Prostate gland (tissue), 2 donors: ENCODE measurements at regions not wholly inside any gene's neighbourhood (a gene's known extent, or its start where the extent isn't known, plus 50 kb on each side); places are given as distances from the start of the nearest gene placed in this dataset.

ENCODE experiments used
- DNase-seq: peaks from one replicate; pipeline ENCODE4 v3.0.0-alpha.2; 2019; ENCODE audit warnings: low spot score
- H3K27ac ChIP-seq, 2 donors: fragments of 200-600 bp; sonication (generic); 2 replicates each; pipeline ENCODE4 v1.5.1; 2017 to 2019
- H3K27me3 ChIP-seq: fragments of 200-600 bp; sonication (generic); replicated peaks from 2 replicates; pipeline ENCODE4 v1.5.1; 2019; ENCODE audit not compliant: insufficient read depth
- H3K36me3 ChIP-seq, 2 donors: fragments of 200-600 bp; sonication (generic); 1 replicate in 1 of 2; 2 replicates in 1 of 2; pipeline versions ENCODE4 v1.5.1 to v1.8.1; 2017 to 2019
- H3K4me1 ChIP-seq: fragments of 200-600 bp; sonication (generic); replicated peaks from 2 replicates; pipeline ENCODE4 v1.5.1; 2019
- H3K4me3 ChIP-seq, 2 donors: fragments of 200-600 bp; sonication (generic); 2 replicates each; pipeline ENCODE4 v1.5.1; 2017 to 2019
- H3K9me3 ChIP-seq: fragments of 200-600 bp; sonication (generic); 2 replicates; pipeline ENCODE4 v1.5.1; 2017
- CTCF ChIP-seq, 4 experiments: fragments of 200-600 bp in 2 of 4; fragments of 450-650 bp in 2 of 4; sonication (generic) in 2 of 4; IDR thresholded peaks; 1 replicate in 3 of 4; 2 replicates in 1 of 4; pipeline ENCODE4 v1.5.1; 2016 to 2019; ENCODE audit warnings: antibody characterized with exemption in 4 of 4, mild to moderate bottlenecking in 2 of 4, moderate library complexity in 2 of 4
- POLR2A ChIP-seq: fragments of 450-650 bp; IDR thresholded peaks from one replicate; pipeline ENCODE4 v1.6.1; 2016; ENCODE audit warnings: antibody characterized with exemption, mild to moderate bottlenecking
- POLR2AphosphoS5 ChIP-seq: sonication (generic); formaldehyde crosslinking; IDR thresholded peaks from one replicate; pipeline ENCODE4 v1.6.1; 2017; ENCODE audit warnings: antibody characterized with exemption
- WGBS: methylation state at CpG from one replicate; pipeline ENCODE4 v1.1.5; 2018; 5-methylcytosine and 5-hydroxymethylcytosine counted together
- intact Hi-C: fragments of 100-400 bp; cut with DNase I; formaldehyde crosslinking; loops from one replicate; pipeline ENCODE4 v1.14.2; 2022

- WGBS = 90% methylated on average over 7 of the region's 7 CpGs
- Histone ChIP-seq H3K9me3 (no peaks in the 10 kb centered on the region), H3K4me3 (no peak overlapping the region), H3K27ac (no peak overlapping the region), H3K36me3 (no peaks in the 10 kb centered on the region), H3K4me1 (no peaks in the 10 kb centered on the region), H3K27me3 (no peaks in the 10 kb centered on the region)
- no peak for TF ChIP-seq POLR2A
- no peak for TF ChIP-seq POLR2AphosphoS5
- intact Hi-C loops = no loop called here
- DNase-seq = no peak
These were observed 94.2 kb upstream of the PPP2R3B start for GRCh38 chrX:480861-481417.

GRCh38 chrX:482192-482701 is 95.5 kb upstream of the PPP2R3B start:
- no peak for DNase-seq
- TF ChIP-seq POLR2AphosphoS5 (no peak), POLR2A (no peak), CTCF (IDR thresholded peaks at IDR 0.05) (no peak)
- intact Hi-C loops = no loop called here
- H3K27ac ChIP-seq = no peak overlapping the region
- H3K27me3 ChIP-seq = no peaks in the 10 kb centered on the region
- WGBS = 37% methylated on average over 13 of the region's 13 CpGs
- no peaks in the 10 kb centered on the region for H3K4me1 ChIP-seq
- no peak overlapping the region for H3K4me3 ChIP-seq
- no peaks in the 10 kb centered on the region for H3K9me3 ChIP-seq
- no peaks in the 10 kb centered on the region for H3K36me3 ChIP-seq

- H3K9me3 ChIP-seq = no peaks in the 10 kb centered on the region
- H3K27ac ChIP-seq = no peak overlapping the region
- 44% methylated on average over 23 of the region's 23 CpGs for WGBS
- intact Hi-C loops = no loop called here
- H3K4me1 ChIP-seq = no peaks in the 10 kb centered on the region
- H3K36me3 ChIP-seq = no peaks in the 10 kb centered on the region
- no peak for DNase-seq
- TF ChIP-seq POLR2A (no peak), CTCF (IDR thresholded peaks at IDR 0.05) (no peak), POLR2AphosphoS5 (no peak)
- no peaks in the 10 kb centered on the region for H3K27me3 ChIP-seq
- no peak overlapping the region for H3K4me3 ChIP-seq
These were observed 96.0 kb upstream of the PPP2R3B start for GRCh38 chrX:482702-483203.

- 91% methylated on average over 13 of the region's 13 CpGs for WGBS
- intact Hi-C loops = no loop called here
- Histone ChIP-seq H3K36me3 (no peaks in the 10 kb centered on the region), H3K4me1 (no peaks in the 10 kb centered on the region), H3K27ac (no peak overlapping the region), H3K4me3 (no peak overlapping the region), H3K27me3 (no peaks in the 10 kb centered on the region), H3K9me3 (no peaks in the 10 kb centered on the region)
- no peak for DNase-seq
- TF ChIP-seq POLR2A (no peak), POLR2AphosphoS5 (no peak), CTCF (IDR thresholded peaks at IDR 0.05) (no peak)
These were observed 98.7 kb upstream of the PPP2R3B start for GRCh38 chrX:485368-485767.

GRCh38 chrX:486325-486724 is 99.6 kb upstream of the PPP2R3B start:
- no peak overlapping the region for H3K27ac ChIP-seq
- WGBS = 93% methylated on average over 4 of the region's 4 CpGs
- intact Hi-C loops = no loop called here
- H3K36me3 ChIP-seq = no peaks in the 10 kb centered on the region
- no peak for DNase-seq
- H3K4me3 ChIP-seq = no peak overlapping the region
- no peaks in the 10 kb centered on the region for H3K9me3 ChIP-seq
- no peaks in the 10 kb centered on the region for H3K4me1 ChIP-seq
- no peaks in the 10 kb centered on the region for H3K27me3 ChIP-seq
- no peak for TF ChIP-seq CTCF (IDR thresholded peaks at IDR 0.05)
- TF ChIP-seq POLR2A = no peak
- TF ChIP-seq POLR2AphosphoS5 = no peak
